ENCODE measurements at regions not wholly inside any gene's neighbourhood (a gene's known extent, or its start where the extent isn't known, plus 50 kb on each side); places are given as distances from the start of the nearest gene placed in this dataset.
"Not testable (repeated sequence)": the region's sequence is repeated elsewhere in the genome, so short reads cannot be mapped to it uniquely, and the experiment has no call there.

GRCh38 chr10:130351466-130352290 lies 215.5 kb downstream of the GLRX3 start:
- DNase-seq (ENCODE audit: low read depth in 2 of 2), result no peak

- no peak for DNase-seq (ENCODE audit: low read depth in 2 of 2)
Measured at GRCh38 chr10:130352291-130352645, 216.1 kb downstream of the GLRX3 start.

GRCh38 chr10:130353928-130354572 lies 217.9 kb downstream of the GLRX3 start:
- DNase-seq (ENCODE audit: low read depth in 2 of 2), result no peak

GRCh38 chr10:130354573-130354954 lies 218.4 kb downstream of the GLRX3 start:
- DNase-seq (ENCODE audit: low read depth in 2 of 2), result no peak

- no peak for DNase-seq (ENCODE audit: low read depth in 2 of 2)
Measured at GRCh38 chr10:130354976-130355795, 219.0 kb downstream of the GLRX3 start.

GRCh38 chr10:130356429-130356828 lies 220.2 kb downstream of the GLRX3 start:
- DNase-seq (ENCODE audit: low read depth in 2 of 2), result not testable (repeated sequence)

GRCh38 chr10:130357226-130357625 lies 221.0 kb downstream of the GLRX3 start:
- no peak for DNase-seq (ENCODE audit: low read depth in 2 of 2)

GRCh38 chr10:130357951-130358350 lies 221.8 kb downstream of the GLRX3 start:
- no peak for DNase-seq (ENCODE audit: low read depth in 2 of 2)

GRCh38 chr10:130358981-130359650 lies 222.9 kb downstream of the GLRX3 start:
- no peak for DNase-seq (ENCODE audit: low read depth in 2 of 2)

GRCh38 chr10:130359711-130360110 lies 223.5 kb downstream of the GLRX3 start:
- no peak for DNase-seq (ENCODE audit: low read depth in 2 of 2)

GRCh38 chr10:130360826-130361311 lies 224.7 kb downstream of the GLRX3 start:
- no peak for DNase-seq (ENCODE audit: low read depth in 2 of 2)

GRCh38 chr10:130361351-130362105 lies 225.3 kb downstream of the GLRX3 start:
- no peak for DNase-seq (ENCODE audit: low read depth in 2 of 2)

- no peak for DNase-seq (ENCODE audit: low read depth in 2 of 2)
Measured at GRCh38 chr10:130362308-130362761, 226.1 kb downstream of the GLRX3 start.

GRCh38 chr10:130363051-130363450 lies 226.9 kb downstream of the GLRX3 start:
- no peak for DNase-seq (ENCODE audit: low read depth in 2 of 2)

GRCh38 chr10:130363899-130364445 lies 227.8 kb downstream of the GLRX3 start:
- no peak for DNase-seq (ENCODE audit: low read depth in 2 of 2)

GRCh38 chr10:130364631-130365411 lies 228.6 kb downstream of the GLRX3 start:
- no peak for DNase-seq (ENCODE audit: low read depth in 2 of 2)

GRCh38 chr10:130368761-130369560 lies 232.8 kb downstream of the GLRX3 start:
- no peak for DNase-seq (ENCODE audit: low read depth in 2 of 2)

- DNase-seq (ENCODE audit: low read depth in 2 of 2), result no peak
Measured at GRCh38 chr10:130369645-130370381, 233.6 kb downstream of the GLRX3 start.
